GM18951 (cell line): ENCODE measurements at regions not wholly inside any gene's neighbourhood (a gene's known extent, or its start where the extent isn't known, plus 50 kb on each side); places are given as distances from the start of the nearest gene placed in this dataset.
"Not testable (repeated sequence)": the region's sequence is repeated elsewhere in the genome, so short reads cannot be mapped to it uniquely, and the experiment has no call there.

ENCODE experiments used
- POLR2A ChIP-seq: IDR thresholded peaks from 4 replicates; pipeline ENCODE4 v1.6.1; 2011; ENCODE audit warnings: mild to moderate bottlenecking; ENCODE audit not compliant: insufficient read length, insufficient read depth; ENCODE audit errors: extremely low read depth
- in situ Hi-C: fragments of 300-500 bp; cut with MboI; formaldehyde crosslinking; loops from one replicate; pipeline ENCODE4 v1.12.0; 2022; ENCODE audit warnings: low sequenced_read_pairs, mixed read lengths, inconsistent platforms; ENCODE audit not compliant: unreplicated experiment

GRCh38 chr2:172262486-172262885 is 159.8 kb upstream of the DLX2 start:
- TF ChIP-seq POLR2A = no peak
- in situ Hi-C loops = no loop called here

DNA sequence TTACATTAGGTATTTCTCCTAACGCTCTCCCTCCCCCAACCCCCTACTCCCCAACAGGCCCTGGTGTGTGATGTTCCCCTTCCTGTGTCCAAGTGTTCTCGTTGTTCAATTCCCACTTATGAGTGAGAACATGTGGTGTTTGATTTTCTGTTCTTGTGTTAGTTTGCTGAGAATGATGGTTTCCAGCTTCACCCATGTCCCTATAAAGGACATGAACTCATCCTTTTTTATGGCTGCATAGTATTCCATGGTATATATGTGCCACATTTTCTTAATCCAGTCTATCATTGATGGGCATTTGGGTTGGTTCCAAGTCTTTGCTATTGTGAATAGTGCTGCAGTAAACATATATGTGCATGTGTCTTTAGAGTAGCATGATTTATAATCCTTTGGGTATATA is 162.1 kb upstream of the DLX2 start:
- in situ Hi-C loops = not testable (repeated sequence)

DNA sequence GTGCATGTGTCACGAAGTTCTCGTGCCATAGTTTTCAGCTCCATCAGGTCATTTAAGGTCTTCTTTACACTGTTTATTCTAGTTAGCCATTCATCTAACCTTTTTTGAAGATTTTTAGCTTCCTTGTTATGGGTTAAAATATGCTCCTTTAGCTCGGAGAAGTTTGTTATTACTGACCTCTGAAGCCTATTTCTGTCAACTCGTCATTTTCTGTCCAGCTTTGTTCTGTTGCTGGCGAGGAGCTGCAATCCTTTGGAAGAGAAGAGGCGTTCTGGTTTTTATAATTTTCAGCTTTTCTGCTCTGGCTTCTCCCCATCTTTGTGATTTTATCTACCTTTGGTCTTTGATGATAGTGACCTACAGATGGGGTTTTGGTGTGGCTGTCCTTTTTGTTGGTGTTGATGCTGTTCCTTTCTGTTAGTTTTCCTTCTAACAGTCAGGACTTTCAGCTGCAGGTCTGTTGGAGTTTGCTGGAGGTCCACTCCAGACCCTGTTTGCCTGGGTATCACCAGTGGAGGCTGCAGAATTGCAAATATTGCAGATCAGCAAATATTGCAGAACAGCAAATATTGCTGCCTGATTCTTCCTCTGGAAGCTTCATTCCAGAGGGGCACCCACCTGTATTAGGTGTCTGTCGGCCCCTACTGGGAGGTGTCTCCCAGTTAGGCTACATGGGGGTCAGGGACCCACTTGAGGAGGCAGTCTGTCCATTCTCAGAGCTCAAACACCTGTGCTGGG is 157.7 kb upstream of the ITGA6 start:
- in situ Hi-C loops = not testable (repeated sequence)

GRCh38 chr2:172270278-172271079 is 156.9 kb upstream of the ITGA6 start:
- in situ Hi-C loops = no loop called here
- no peak for TF ChIP-seq POLR2A

- in situ Hi-C loops = no loop called here
- no peak for TF ChIP-seq POLR2A
These were observed 153.3 kb upstream of the ITGA6 start for GRCh38 chr2:172273910-172274571.

DNA sequence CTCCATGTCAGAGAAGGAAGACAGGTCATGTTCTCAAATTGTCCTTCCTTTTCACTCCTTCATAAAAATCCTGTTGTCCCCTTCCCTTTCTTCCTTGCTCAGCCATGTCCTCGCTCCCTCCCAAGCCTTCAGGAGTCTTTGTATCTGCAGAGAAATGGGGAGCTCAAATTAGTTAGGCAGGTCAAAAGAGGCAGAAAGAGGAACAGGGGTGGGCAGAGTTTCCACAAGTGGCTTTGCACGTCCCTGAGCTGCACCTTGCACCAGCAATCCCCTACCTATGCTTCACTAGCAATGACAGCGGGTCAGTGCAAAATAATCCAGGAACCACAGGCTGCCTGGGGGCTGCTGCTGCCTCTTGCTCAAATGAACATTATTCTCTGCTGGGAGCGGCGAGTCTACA is 152.1 kb upstream of the ITGA6 start:
- TF ChIP-seq POLR2A = no peak
- in situ Hi-C loops = no loop called here

DNA sequence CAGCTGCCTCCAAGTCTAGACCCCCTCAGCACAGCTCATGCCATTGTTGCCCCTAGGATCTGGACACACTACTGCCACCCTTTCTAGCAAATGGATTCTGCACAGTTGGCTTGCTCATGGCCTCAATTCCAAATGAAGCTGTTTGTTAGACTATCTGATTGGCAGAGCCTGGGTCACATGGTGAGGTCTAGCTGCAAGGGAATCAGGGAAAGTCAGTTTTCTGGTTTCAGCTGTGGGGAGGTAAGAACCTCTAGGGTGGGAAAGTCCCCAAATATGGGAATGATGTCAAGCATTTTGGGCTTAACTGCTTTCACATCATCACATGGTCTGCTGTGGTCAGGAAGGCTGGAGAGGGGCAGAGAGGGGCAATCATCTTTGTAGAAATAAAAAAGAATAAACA is 150.4 kb upstream of the ITGA6 start:
- TF ChIP-seq POLR2A = no peak
- in situ Hi-C loops = no loop called here

GRCh38 chr2:172278667-172279066 is 148.7 kb upstream of the ITGA6 start:
- in situ Hi-C loops = no loop called here

DNA sequence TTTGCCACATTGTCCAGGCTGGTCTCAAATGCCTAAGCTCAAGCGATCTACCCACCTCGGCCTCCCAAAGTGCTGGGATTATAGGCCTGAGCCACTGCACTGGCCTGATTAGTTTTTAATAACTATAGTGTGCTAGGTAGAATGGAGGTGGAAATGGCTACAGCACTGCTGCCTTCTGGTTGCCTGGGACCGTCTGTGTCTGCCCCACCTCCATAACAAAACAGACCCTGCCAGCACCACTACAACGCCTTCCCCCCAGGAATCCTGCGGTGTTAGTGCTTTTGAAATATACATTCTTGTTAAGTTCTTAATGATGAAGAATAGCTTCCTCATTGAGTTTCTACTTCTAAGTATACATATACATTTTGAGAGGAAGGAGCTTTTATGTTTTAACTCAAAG is 148.2 kb upstream of the ITGA6 start:
- in situ Hi-C loops = no loop called here
- no peak for TF ChIP-seq POLR2A

More at GRCh38 chr2:172278667-172279066, 148.7 kb upstream of the ITGA6 start:
- TF ChIP-seq POLR2A = no peak

DNA sequence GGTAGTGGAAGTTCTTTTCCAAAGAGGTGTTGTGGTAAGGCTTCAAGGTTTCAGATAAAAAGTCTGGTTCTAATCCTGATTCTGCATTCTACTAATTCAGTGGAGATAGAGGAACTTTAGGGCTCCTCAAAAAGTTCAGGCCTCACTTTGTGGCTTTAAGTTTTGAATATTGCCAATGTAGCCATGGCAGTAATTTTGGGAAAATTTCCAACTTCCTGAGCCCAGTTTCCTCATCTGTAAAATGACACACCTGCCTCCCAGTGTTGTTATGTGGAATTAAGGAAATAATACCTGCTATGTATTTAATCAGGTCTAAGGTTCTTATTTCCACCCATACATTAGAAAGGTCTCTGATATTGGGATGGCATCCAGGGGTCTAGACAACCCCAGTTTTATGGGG is 147.6 kb upstream of the ITGA6 start:
- TF ChIP-seq POLR2A = no peak
- in situ Hi-C loops = no loop called here

DNA sequence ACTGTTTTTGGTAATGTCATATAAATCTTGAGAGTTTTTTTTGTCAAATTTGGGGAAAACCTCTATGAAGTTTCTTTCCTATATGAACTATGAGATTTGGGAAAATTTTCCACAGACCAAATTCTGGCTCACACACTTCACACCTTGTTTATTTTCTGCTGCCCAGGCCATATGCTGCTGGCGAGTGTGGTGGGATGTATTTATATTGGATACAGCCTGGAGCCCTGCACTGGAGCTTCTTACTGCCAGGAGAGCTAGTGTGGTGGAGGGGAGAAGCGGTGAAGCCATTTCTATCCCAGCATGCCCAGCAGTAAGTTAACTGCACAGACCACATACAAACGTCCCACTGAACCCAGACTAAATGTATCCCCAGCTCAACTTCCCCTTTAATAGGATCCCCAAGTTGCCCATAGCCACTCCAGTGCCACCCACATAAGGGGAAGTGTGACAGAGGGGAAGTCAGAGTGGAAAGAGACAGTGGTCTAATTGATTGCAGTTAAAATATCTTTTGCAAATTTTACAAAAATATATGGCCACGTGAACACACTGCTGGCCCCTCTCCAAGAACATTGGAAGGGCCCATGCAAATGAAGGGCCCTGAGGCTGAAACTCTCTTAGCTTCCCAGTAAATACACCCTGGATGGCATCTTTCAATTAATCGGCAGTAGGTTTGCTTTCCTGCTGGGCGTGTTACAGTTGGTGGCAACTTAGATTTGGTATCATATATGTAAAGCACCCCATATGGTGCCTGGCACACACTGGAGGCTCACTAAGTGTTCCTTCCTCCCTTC is 146.6 kb upstream of the ITGA6 start:
- in situ Hi-C loops = no loop called here
- TF ChIP-seq POLR2A = no peak

- in situ Hi-C loops = no loop called here
- no peak for TF ChIP-seq POLR2A
These were observed 145.5 kb upstream of the ITGA6 start for GRCh38 chr2:172281648-172282570.
